ENCODE measurements at regions not wholly inside any gene's neighbourhood (a gene's known extent, or its start where the extent isn't known, plus 50 kb on each side); places are given as distances from the start of the nearest gene placed in this dataset.

GRCh38 chr3:26191556-26191955 lies 401.7 kb downstream of the OXSM start:
- H3K27ac ChIP-seq, result no peak overlapping the region
- no peak for TF ChIP-seq CTCF (IDR thresholded peaks at IDR 0.05)
- TF ChIP-seq ZFX (IDR thresholded peaks at IDR 0.05; ENCODE audit: borderline replicate concordance), result no peak

GRCh38 chr3:26193558-26193957 lies 403.7 kb downstream of the OXSM start:
- TF ChIP-seq CTCF (IDR thresholded peaks at IDR 0.05) (no peak), ZFX (IDR thresholded peaks at IDR 0.05; ENCODE audit: borderline replicate concordance) (no peak)
- no peak overlapping the region for H3K27ac ChIP-seq

GRCh38 chr3:26196781-26197180 lies 406.9 kb downstream of the OXSM start:
- TF ChIP-seq ZFX (IDR thresholded peaks at IDR 0.05; ENCODE audit: borderline replicate concordance), result no peak
- H3K27ac ChIP-seq, result no peak overlapping the region

- H3K27ac ChIP-seq, result no peak overlapping the region
- TF ChIP-seq CTCF (IDR thresholded peaks at IDR 0.05) (no peak), ZFX (IDR thresholded peaks at IDR 0.05; ENCODE audit: borderline replicate concordance) (no peak)
These were observed 408.7 kb downstream of the OXSM start for GRCh38 chr3:26198609-26199008.

GRCh38 chr3:26202169-26202568 lies 412.3 kb downstream of the OXSM start:
- no peak overlapping the region for H3K27ac ChIP-seq
- no peak for TF ChIP-seq CTCF (IDR thresholded peaks at IDR 0.05)
- no peak for TF ChIP-seq ZFX (IDR thresholded peaks at IDR 0.05; ENCODE audit: borderline replicate concordance)

GRCh38 chr3:26205475-26205874 lies 415.6 kb downstream of the OXSM start:
- no peak overlapping the region for H3K27ac ChIP-seq
- TF ChIP-seq CTCF (IDR thresholded peaks at IDR 0.05) (no peak), ZFX (IDR thresholded peaks at IDR 0.05; ENCODE audit: borderline replicate concordance) (no peak)

- H3K27ac ChIP-seq, result no peak overlapping the region
- no peak for TF ChIP-seq ZFX (IDR thresholded peaks at IDR 0.05; ENCODE audit: borderline replicate concordance)
- no peak for TF ChIP-seq CTCF (IDR thresholded peaks at IDR 0.05)
These were observed 414.4 kb upstream of the LRRC3B start for GRCh38 chr3:26208201-26208600.

- no peak overlapping the region for H3K27ac ChIP-seq
- TF ChIP-seq CTCF (IDR thresholded peaks at IDR 0.05) (no peak), ZFX (IDR thresholded peaks at IDR 0.05; ENCODE audit: borderline replicate concordance) (no peak)
These were observed 392.8 kb upstream of the LRRC3B start for GRCh38 chr3:26229801-26230200.
